HG03159 (cell line): ENCODE measurements at regions not wholly inside any gene's neighbourhood (a gene's known extent, or its start where the extent isn't known, plus 50 kb on each side); places are given as distances from the start of the nearest gene placed in this dataset.
"Not testable (repeated sequence)": the region's sequence is repeated elsewhere in the genome, so short reads cannot be mapped to it uniquely, and the experiment has no call there.

Source experiments
- ATAC-seq: cut with Tn5 transposase; IDR thresholded peaks from one replicate; pipeline ENCODE4 v1.9.1; 2021; ENCODE audit warnings: mild to moderate bottlenecking, moderate library complexity; ENCODE audit not compliant: unreplicated experiment

DNA sequence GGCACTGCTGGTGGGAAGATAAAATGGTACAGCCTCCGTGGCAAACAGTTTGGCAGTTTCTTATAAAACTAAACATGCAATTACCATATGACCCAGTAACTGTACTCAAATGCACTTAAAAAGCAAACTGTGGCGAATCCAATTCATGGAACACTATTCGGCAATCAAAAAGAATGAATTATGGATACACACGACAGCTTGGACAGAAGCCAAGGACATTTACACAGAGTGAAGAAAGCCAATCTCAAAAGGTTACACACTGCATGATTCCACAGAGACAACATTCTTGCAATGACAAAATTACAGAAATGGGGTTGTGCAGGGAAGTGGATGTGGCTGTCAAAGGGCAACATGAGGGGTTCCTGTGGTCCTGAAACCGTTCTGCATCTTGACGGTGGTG is 122.1 kb upstream of the IQSEC1 start:
- ATAC-seq, result no peak

DNA sequence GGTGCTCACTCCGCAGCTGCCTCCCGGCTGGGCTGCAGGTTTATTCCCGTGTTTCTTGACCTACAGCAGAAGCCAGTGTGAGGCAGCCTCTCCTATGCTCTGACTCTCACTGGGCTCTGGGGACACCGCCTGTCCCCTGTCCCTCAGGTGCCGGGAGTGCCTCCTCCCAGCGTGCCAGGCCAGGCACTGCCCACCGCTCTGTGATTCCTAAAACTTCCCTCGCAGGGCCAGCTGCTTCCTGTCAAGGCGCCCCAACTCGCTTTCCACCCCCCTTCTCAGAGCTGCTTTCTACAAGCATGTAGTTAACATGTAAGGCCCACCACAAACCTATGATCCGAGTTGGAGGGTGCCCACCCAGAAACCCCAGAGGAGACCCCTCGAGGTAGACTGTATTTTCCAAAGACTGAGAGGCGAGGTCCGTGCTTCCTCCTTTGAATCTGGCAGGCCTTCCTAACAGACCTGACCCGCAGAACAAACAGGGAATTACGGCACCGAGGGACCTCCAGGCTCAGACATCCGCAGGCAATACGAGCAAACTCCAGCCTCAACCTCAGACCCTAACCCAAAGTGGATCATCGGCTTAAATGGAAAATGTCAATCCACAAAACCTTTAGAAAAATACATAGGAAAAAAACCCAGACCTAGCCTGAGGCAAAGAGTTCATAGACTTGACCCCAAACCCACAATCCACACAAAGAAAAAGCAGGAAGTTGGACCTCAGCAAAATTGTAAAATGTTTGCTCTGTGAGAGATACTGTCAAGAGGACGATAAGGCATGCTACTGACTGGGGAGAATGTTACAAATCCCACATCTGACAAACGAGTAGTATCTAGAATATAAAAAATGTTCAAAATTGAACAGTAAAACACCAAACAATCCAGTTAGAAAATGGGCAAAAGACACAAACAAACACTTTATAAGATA is 121.3 kb upstream of the IQSEC1 start:
- ATAC-seq, result no peak

- ATAC-seq, result no peak
Measured at GRCh38 chr3:13193320-13194284, 120.4 kb upstream of the IQSEC1 start.

GRCh38 chr3:13192471-13193213 is 119.4 kb upstream of the IQSEC1 start:
- no peak for ATAC-seq

- no peak for ATAC-seq
Measured at GRCh38 chr3:13191016-13191415, 117.8 kb upstream of the IQSEC1 start.

- ATAC-seq, result no peak
Measured at GRCh38 chr3:13190378-13190765, 117.1 kb upstream of the IQSEC1 start.

- no peak for ATAC-seq
Measured at GRCh38 chr3:13189639-13190377, 116.6 kb upstream of the IQSEC1 start.

- ATAC-seq, result no peak
Measured at GRCh38 chr3:13188975-13189374, 115.7 kb upstream of the IQSEC1 start.

DNA sequence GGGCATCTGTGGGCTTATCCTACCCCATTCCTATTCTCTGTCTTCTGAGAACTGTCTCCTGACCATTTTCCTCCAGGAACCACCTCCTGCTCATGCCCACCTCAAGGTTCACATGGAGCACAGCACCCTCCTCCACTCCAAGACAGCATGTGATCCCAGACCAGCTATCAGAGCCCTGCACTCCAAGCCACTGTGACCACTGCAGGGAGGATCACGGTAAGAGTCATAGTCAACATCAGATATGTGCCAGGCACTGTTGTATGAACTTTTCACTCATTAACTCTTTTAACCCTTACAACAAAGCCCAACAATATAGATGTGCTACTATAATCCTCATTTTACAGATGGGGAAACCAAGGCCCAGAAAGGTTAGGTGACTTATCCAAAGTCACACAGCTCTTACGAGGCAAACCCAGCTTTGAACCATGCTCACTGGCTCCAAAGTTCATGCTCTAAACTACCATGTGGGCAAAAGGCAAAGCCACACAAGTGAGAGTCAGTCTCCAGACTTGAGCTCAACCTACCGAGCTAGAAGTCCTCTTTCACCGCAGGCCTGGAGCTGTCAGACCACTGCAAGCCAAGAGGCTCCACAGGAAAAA is 115.1 kb upstream of the IQSEC1 start:
- no peak for ATAC-seq

DNA sequence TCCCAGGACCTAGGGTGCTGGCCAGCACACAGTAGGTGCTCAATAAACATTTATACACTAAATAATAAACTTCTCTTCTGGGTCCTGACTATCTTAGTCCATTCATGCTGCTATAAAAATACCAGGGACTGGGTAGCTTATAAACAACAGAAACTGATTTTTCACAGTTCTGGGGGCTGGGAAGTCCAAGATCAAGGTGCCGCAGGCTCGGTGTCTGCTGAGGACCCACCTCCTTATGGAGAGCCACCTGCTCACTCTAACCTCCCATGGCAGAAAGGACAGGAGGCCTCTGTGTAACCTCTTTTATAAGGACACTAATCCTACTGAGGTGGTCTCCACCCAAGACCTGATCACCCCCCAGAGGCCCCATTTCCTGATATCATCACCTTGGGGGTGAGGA is 114.4 kb upstream of the IQSEC1 start:
- no peak for ATAC-seq

DNA sequence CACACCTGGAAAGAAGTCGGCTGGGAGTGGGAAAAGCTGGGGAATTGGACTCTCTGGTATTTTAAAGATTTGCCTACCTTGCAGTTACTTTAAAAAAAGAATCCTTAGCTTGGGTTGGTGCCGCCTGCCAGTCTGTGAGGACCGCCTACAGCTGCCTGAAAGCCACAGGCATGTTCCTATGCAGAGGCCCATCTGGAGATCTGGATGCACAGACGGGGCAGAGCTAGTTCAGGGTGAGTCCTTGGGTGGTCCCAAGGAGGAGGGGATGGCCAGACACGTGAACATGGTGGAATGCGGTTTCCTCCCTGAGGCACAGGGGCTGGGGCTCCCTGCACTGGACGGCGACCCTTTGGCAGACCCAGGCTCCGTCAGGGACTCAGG is 113.2 kb upstream of the IQSEC1 start:
- ATAC-seq, result no peak

DNA sequence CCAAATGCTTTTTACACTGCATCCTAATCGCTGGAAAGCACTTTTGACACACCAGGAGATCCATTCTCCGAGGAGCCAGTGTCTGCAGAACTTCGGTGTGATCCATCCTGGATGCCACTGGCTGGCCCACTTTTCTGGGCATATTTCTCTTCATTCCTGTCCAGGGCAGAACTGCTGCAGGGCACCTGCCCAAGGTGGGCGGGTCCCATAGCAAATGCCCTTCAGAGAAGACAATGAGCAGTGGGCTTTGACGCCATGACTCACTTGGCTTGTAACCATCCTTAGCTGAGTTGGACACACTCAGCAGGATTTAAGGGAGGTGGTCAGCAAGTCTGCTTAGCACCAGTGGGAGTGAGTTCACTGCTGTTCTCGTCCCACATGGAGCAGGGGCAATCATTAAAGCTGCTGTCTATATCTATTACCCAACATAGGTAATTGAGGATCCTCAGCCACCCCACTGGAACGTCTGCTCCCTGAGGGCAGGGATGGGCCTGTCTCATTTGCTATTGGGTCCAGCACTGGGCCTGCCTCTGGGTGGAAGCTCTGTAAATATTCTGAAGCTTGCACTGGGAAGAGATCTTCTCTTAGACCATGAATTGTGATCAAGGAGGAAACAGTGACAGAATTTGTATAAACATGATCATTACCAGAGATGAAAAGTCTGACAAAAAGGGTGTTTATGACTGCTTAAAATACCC is 112.7 kb upstream of the IQSEC1 start:
- ATAC-seq, result no peak

GRCh38 chr3:13179582-13180210 is 106.5 kb upstream of the IQSEC1 start:
- ATAC-seq, result not testable (repeated sequence)

DNA sequence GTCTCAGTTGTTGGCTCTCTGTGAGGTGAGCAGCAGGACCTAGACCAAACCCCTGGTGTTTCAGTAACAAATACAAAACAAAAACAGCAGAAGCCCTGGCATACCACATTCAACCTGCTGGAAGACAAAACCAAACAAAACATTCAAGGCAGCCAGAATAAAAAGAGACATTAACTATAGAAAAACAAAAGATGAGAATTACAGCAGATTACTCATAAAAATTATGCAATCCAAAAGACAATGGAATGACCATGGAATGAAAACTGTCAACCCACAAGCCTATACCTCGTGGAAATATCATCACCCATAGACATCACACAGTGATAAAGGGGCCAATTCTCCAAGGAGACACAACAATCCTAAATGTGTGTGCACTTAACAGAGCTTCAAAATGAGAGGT is 106.0 kb upstream of the IQSEC1 start:
- no peak for ATAC-seq

DNA sequence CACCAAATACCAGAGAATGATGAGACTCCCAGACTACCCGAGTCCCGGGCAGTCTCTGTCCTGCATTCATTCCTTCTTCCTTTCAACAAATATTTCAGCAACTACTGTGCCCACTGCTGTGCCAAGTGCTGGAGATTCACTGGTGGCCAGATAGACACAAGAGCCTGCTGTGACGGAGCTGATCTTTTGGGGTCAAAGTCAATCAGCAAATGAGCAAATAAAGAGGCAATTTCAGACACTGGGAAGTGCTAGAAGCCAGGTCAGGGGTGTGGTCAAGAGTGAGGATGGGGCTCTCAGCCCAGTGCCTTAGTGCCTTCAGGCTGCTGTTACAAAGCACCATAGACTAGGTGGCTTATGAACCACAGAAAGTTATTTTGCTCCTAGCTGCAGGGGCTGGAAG is 104.9 kb upstream of the IQSEC1 start:
- no peak for ATAC-seq

- no peak for ATAC-seq
Measured at GRCh38 chr3:13177641-13178040, 104.4 kb upstream of the IQSEC1 start.

DNA sequence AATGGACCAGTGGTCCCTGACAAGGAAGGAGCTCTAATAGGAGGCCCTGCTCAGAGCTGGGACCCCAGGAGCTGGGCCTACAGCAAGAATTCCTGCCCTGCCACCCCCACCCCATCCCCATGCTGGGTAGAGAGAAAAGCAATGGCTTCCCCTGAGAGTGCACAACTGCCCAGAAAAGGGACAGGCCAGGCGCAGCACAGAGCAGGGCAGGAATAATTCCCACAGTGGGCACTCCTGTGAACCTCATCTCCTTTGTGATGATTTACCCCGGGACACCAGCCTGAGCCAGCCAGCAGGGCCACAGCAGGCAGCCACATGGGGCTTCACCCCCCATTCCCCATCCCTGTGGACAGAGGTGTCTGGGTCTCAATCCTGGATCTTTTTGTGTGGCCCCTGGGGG is 104.0 kb upstream of the IQSEC1 start:
- ATAC-seq, result no peak

- ATAC-seq, result no peak
Measured at GRCh38 chr3:13176445-13176844, 103.2 kb upstream of the IQSEC1 start.

GRCh38 chr3:13174803-13175135 is 101.5 kb upstream of the IQSEC1 start:
- ATAC-seq, result no peak
